ENCODE measurements at regions not wholly inside any gene's neighbourhood (a gene's known extent, or its start where the extent isn't known, plus 50 kb on each side); places are given as distances from the start of the nearest gene placed in this dataset.

GRCh38 chr7:156240532-156240931 lies 400.0 kb upstream of the RNF32 start:
- TF ChIP-seq CTCF (IDR thresholded peaks at IDR 0.05): no peak

GRCh38 chr7:156238366-156239133 lies 402.0 kb upstream of the RNF32 start:
- TF ChIP-seq CTCF (IDR thresholded peaks at IDR 0.05): no peak
- no peak overlapping the region for H3K4me3 ChIP-seq
- no peak for DNase-seq (ENCODE audit: low spot score)
- H3K27ac ChIP-seq: no peak overlapping the region

More at GRCh38 chr7:156240532-156240931, 400.0 kb upstream of the RNF32 start:
- no peak for DNase-seq (ENCODE audit: low spot score)
- Histone ChIP-seq H3K27ac (no peak overlapping the region), H3K4me3 (no peak overlapping the region)

GRCh38 chr7:156237614-156238013 lies 403.0 kb upstream of the RNF32 start:
- no peak for TF ChIP-seq CTCF (IDR thresholded peaks at IDR 0.05)
- no peak overlapping the region for H3K27ac ChIP-seq
- DNase-seq (ENCODE audit: low spot score): no peak
- no peak overlapping the region for H3K4me3 ChIP-seq

GRCh38 chr7:156236936-156237599 lies 403.5 kb upstream of the RNF32 start:
- TF ChIP-seq CTCF (IDR thresholded peaks at IDR 0.05): no peak
- no peak for DNase-seq (ENCODE audit: low spot score)
- no peak overlapping the region for H3K27ac ChIP-seq
- H3K4me3 ChIP-seq: no peak overlapping the region

- H3K27ac ChIP-seq: no peak overlapping the region
- no peak overlapping the region for H3K4me3 ChIP-seq
- DNase-seq (ENCODE audit: low spot score): no peak
- no peak for TF ChIP-seq CTCF (IDR thresholded peaks at IDR 0.05)
These were observed 404.2 kb upstream of the RNF32 start for GRCh38 chr7:156236181-156236889.

GRCh38 chr7:156234666-156235494 lies 405.7 kb upstream of the RNF32 start:
- DNase-seq (ENCODE audit: low spot score): peak; percentile 16
- no peak overlapping the region for H3K27ac ChIP-seq
- no peak for TF ChIP-seq CTCF (IDR thresholded peaks at IDR 0.05)
- no peak overlapping the region for H3K4me3 ChIP-seq

Data from coronary artery (tissue), 2 donors.